ENCODE measurements at regions not wholly inside any gene's neighbourhood (a gene's known extent, or its start where the extent isn't known, plus 50 kb on each side); places are given as distances from the start of the nearest gene placed in this dataset.

DNA sequence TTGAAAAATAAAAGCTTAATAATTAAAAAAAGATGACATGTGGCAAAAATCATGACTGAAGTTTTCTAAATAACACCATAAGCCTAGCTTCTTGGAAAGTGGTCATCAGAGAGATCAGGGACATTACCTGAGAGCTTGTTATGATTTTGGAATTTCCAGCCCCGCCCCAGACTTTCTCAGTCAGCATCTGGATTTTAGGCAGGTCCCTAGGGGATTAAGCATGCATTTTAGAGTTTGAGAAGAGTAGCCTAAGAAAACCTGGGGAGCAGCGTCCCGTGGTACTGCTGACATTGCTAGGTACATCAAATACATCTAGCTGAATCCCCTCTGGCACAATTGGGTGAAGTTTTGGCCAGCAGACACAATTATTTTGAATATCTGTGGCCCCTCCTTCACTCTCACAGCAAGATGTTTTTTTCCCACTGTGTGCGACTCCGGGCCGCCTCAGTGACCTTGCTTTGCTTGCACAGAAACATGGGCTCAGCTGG is 58.7 kb upstream of the MEF2A start:
- no peak overlapping the region for H3K4me3 ChIP-seq (ENCODE audit: low read length)
- DNase-seq (ENCODE audit: low read depth), result no peak
- TF ChIP-seq, protein P1, sequence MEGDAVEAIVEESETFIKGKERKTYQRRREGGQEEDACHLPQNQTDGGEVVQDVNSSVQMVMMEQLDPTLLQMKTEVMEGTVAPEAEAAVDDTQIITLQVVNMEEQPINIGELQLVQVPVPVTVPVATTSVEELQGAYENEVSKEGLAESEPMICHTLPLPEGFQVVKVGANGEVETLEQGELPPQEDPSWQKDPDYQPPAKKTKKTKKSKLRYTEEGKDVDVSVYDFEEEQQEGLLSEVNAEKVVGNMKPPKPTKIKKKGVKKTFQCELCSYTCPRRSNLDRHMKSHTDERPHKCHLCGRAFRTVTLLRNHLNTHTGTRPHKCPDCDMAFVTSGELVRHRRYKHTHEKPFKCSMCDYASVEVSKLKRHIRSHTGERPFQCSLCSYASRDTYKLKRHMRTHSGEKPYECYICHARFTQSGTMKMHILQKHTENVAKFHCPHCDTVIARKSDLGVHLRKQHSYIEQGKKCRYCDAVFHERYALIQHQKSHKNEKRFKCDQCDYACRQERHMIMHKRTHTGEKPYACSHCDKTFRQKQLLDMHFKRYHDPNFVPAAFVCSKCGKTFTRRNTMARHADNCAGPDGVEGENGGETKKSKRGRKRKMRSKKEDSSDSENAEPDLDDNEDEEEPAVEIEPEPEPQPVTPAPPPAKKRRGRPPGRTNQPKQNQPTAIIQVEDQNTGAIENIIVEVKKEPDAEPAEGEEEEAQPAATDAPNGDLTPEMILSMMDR (conservative IDR thresholded peaks at IDR 0.05; ENCODE audit: low read length), result no peak

GRCh38 chr15:99507504-99508310 is 58.1 kb upstream of the MEF2A start:
- TF ChIP-seq, protein P1 (conservative IDR thresholded peaks at IDR 0.05; ENCODE audit: low read length), result peak; percentile 9; the same call in 1 of the 2 replicates
- DNase-seq (ENCODE audit: low read depth), result peak; percentile 62
- H3K4me3 ChIP-seq (ENCODE audit: low read length), result no peak overlapping the region; the same call in 1 of the 2 replicates

DNA sequence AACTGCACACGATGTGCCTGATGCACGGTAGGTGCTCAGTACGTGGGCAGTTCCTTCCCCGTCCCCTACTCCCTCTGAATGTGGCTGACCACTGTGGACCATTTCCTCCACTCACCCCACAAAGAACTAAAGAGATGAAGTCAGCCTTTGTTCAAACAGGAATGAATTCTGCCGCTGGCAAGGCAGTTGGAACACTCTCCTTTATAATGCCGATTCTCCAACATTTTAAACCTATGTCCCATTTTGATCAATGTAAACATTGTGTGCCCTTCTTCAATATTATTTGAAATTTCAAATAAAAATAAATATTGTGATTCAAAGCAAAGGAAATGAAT is 57.5 kb upstream of the MEF2A start:
- H3K4me3 ChIP-seq (ENCODE audit: low read length), result no peak overlapping the region
- TF ChIP-seq, protein P1 (conservative IDR thresholded peaks at IDR 0.05; ENCODE audit: low read length), result no peak
- DNase-seq (ENCODE audit: low read depth), result no peak

DNA sequence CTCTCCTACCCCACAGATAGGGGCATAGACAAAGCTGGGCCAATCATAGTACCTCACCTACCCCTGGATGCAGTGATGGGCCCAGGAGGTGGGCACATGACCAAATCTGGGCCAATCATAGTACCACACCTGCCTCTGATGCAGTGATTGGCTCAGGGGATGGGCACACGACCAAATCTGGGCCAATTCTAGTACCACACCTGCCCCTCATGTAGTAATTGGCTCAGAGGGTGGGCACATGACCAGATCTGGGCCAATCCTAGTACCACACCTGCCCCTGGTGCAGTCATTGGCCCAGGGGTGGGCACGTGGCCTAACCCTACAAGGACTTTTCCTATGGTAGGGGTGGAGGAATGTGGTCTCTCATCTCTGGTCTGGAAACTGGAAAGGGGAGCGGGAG is 56.9 kb upstream of the MEF2A start:
- DNase-seq (ENCODE audit: low read depth), result no peak
- H3K4me3 ChIP-seq (ENCODE audit: low read length), result no peak overlapping the region
- TF ChIP-seq, protein P1 (conservative IDR thresholded peaks at IDR 0.05; ENCODE audit: low read length), result no peak

DNA sequence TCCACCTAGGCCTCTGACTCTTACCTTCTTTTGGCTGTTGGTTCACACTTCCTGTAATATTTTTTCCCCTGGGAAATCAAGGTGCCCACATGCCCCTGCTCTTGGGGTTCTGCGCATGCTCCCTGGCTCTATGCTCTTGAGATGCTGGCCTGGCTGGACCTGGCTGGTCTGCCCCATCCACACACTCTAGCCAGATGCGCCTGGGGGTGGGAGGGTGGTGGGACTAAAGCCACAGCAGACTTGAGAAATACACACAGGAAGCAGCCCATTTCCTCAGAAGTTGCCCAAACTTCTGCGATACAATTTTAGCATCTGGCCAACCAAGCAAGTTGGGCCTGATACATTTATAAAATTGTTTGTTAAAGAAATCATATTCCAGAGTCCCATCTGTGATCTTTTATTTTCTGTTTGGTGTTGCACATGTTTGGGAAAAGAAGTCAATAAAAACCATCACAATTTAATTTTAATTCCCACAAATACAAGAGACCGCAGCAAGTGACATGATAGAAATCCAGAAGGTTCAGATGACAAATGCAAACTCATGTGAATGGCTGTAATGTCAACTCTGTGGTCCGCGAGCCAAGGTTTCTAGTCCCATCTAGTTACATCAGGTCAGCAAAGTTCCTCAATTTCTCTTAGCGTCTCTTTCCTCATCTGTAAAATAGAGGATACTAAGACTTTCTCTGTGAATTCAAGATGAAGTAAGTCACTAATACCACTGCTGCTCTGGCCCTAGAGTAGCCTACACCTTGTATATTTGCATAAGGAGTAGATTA is 55.9 kb upstream of the MEF2A start:
- TF ChIP-seq, protein P1 (conservative IDR thresholded peaks at IDR 0.05; ENCODE audit: low read length), result no peak
- peak; percentile 33 for DNase-seq (ENCODE audit: low read depth)
- H3K4me3 ChIP-seq (ENCODE audit: low read length), result no peak overlapping the region

DNA sequence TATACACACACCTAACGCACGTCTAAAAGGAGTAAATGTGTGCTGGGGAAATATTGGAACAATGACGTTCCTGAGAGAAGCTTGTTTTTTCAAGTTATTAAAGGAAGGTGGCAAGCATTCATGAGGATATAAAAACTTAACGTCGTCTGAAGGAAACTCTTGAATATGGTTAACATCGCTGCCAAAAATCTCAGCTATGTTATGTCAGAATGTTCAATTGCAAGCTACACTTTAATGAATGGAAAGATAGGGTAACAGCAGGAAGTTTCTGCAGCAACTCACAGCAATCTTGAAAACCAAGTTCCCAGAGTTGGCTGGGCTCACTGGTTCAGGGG is 54.3 kb upstream of the MEF2A start:
- peak overlapping the region; percentile 12; the same call in 1 of the 2 replicates for H3K4me3 ChIP-seq (ENCODE audit: low read length)
- TF ChIP-seq, protein P1 (conservative IDR thresholded peaks at IDR 0.05; ENCODE audit: low read length), result no peak
- peak; percentile 83 for DNase-seq (ENCODE audit: low read depth)

All from AG10803 (cell line).